ENCODE measurements at regions not wholly inside any gene's neighbourhood (a gene's known extent, or its start where the extent isn't known, plus 50 kb on each side); places are given as distances from the start of the nearest gene placed in this dataset.
"Not testable (repeated sequence)": the region's sequence is repeated elsewhere in the genome, so short reads cannot be mapped to it uniquely, and the experiment has no call there.

GRCh38 chr2:56040834-56041233 lies 117.3 kb upstream of the EFEMP1 start:
- no peak overlapping the region for H3K4me3 ChIP-seq
- ATAC-seq (ENCODE audit: low FRiP score in 2 of 2) (no peak), DNase-seq (no peak)
- no peak overlapping the region for H3K27ac ChIP-seq
- H3K36me3 ChIP-seq: no peaks in the 10 kb centered on the region
- TF ChIP-seq CTCF (IDR thresholded peaks at IDR 0.05): no peak
- TF ChIP-seq POLR2A (IDR thresholded peaks at IDR 0.05): no peak
- no peak for TF ChIP-seq EP300 (IDR thresholded peaks at IDR 0.05)
- TF ChIP-seq POLR2AphosphoS5 (IDR thresholded peaks at IDR 0.05): no peak
- no peaks in the 10 kb centered on the region for H3K9me3 ChIP-seq
- no peaks in the 10 kb centered on the region for H3K27me3 ChIP-seq
- H3K4me1 ChIP-seq: no peaks in the 10 kb centered on the region

- Histone ChIP-seq H3K4me1 (no peaks in the 10 kb centered on the region), H3K27ac (no peak overlapping the region), H3K4me3 (no peak overlapping the region), H3K27me3 (no peaks in the 10 kb centered on the region), H3K9me3 (no peaks in the 10 kb centered on the region), H3K36me3 (no peaks in the 10 kb centered on the region)
- TF ChIP-seq POLR2AphosphoS5 (IDR thresholded peaks at IDR 0.05) (no peak), EP300 (IDR thresholded peaks at IDR 0.05) (no peak), POLR2A (IDR thresholded peaks at IDR 0.05) (no peak), CTCF (IDR thresholded peaks at IDR 0.05) (no peak)
- ATAC-seq (ENCODE audit: low FRiP score in 2 of 2) (no peak), DNase-seq (no peak)
- WGBS, 2 donors: 42 to 55% methylated on average over 3 of the region's 3 CpGs
These were observed 123.6 kb upstream of the EFEMP1 start for GRCh38 chr2:56047136-56047535.

- Histone ChIP-seq H3K27me3 (no peaks in the 10 kb centered on the region), H3K27ac (no peak overlapping the region), H3K9me3 (no peaks in the 10 kb centered on the region), H3K36me3 (no peaks in the 10 kb centered on the region), H3K4me3 (no peak overlapping the region), H3K4me1 (no peaks in the 10 kb centered on the region)
- ATAC-seq (ENCODE audit: low FRiP score in 2 of 2) (no peak), DNase-seq (no peak)
- TF ChIP-seq EP300 (IDR thresholded peaks at IDR 0.05): no peak
- TF ChIP-seq CTCF (IDR thresholded peaks at IDR 0.05): no peak
- no peak for TF ChIP-seq POLR2AphosphoS5 (IDR thresholded peaks at IDR 0.05)
- no peak for TF ChIP-seq POLR2A (IDR thresholded peaks at IDR 0.05)
- 66 to 72% methylated on average over 10 of the region's 10 CpGs for WGBS, 2 donors
These were observed 125.8 kb upstream of the EFEMP1 start for GRCh38 chr2:56049233-56049845.

- H3K4me1 ChIP-seq: no peaks in the 10 kb centered on the region
- H3K36me3 ChIP-seq: no peaks in the 10 kb centered on the region
- no peak overlapping the region for H3K4me3 ChIP-seq
- H3K9me3 ChIP-seq: peaks cover 0 to under 1% (median 0%) of the 10 kb centered on the region in 4 donors
- DNase-seq (no peak), ATAC-seq (ENCODE audit: low FRiP score in 2 of 2) (no peak)
- TF ChIP-seq EP300 (IDR thresholded peaks at IDR 0.05): no peak
- no peak for TF ChIP-seq POLR2A (IDR thresholded peaks at IDR 0.05)
- no peak for TF ChIP-seq POLR2AphosphoS5 (IDR thresholded peaks at IDR 0.05)
- no peak for TF ChIP-seq CTCF (IDR thresholded peaks at IDR 0.05)
- H3K27ac ChIP-seq: no peak overlapping the region
- no peaks in the 10 kb centered on the region for H3K27me3 ChIP-seq
- 47 to 60% methylated on average over 3 of the region's 3 CpGs for WGBS, 2 donors
These were observed 130.1 kb upstream of the EFEMP1 start for GRCh38 chr2:56053679-56054078.

- TF ChIP-seq POLR2AphosphoS5 (IDR thresholded peaks at IDR 0.05): no peak
- no peaks in the 10 kb centered on the region for H3K27me3 ChIP-seq
- H3K27ac ChIP-seq: no peak overlapping the region
- peaks cover 0 to 5% (median 2%) of the 10 kb centered on the region in 4 donors for H3K9me3 ChIP-seq
- no peak overlapping the region for H3K4me3 ChIP-seq
- no peaks in the 10 kb centered on the region for H3K4me1 ChIP-seq
- no peaks in the 10 kb centered on the region for H3K36me3 ChIP-seq
- ATAC-seq (ENCODE audit: low FRiP score in 2 of 2): no peak
- no peak for DNase-seq
These were observed 128.4 kb upstream of the CCDC85A start for GRCh38 chr2:56055405-56055804.

- ATAC-seq (ENCODE audit: low FRiP score in 2 of 2); DNase-seq; H3K9me3 ChIP-seq; H3K27me3 ChIP-seq; H3K27ac ChIP-seq; H3K4me3 ChIP-seq; H3K36me3 ChIP-seq; H3K4me1 ChIP-seq: not testable (repeated sequence)
- WGBS, 2 donors: 91 to 92% methylated on average over 4 of the region's 4 CpGs
These were observed 122.5 kb upstream of the CCDC85A start for GRCh38 chr2:56061327-56061726.

All from upper lobe of left lung (tissue), 6 donors.